22Rv1 (cell line): ENCODE measurements at regions not wholly inside any gene's neighbourhood (a gene's known extent, or its start where the extent isn't known, plus 50 kb on each side); places are given as distances from the start of the nearest gene placed in this dataset.
"Not testable (repeated sequence)": the region's sequence is repeated elsewhere in the genome, so short reads cannot be mapped to it uniquely, and the experiment has no call there.

Source experiments
- H3K27ac ChIP-seq: fragments of 450-650 bp; 2 replicates; pipeline ENCODE4 v1.5.1; 2017
- ZFX ChIP-seq: fragments of 450-650 bp; IDR thresholded peaks from 2 replicates; pipeline ENCODE4 v1.6.1; 2017; ENCODE audit warnings: antibody characterized with exemption, borderline replicate concordance
- TF ChIP-seq, protein P1 (sequence below): fragments of 450-650 bp; IDR thresholded peaks from 2 replicates; pipeline ENCODE4 v1.5.1; 2017; ENCODE audit warnings: mild to moderate bottlenecking

DNA sequence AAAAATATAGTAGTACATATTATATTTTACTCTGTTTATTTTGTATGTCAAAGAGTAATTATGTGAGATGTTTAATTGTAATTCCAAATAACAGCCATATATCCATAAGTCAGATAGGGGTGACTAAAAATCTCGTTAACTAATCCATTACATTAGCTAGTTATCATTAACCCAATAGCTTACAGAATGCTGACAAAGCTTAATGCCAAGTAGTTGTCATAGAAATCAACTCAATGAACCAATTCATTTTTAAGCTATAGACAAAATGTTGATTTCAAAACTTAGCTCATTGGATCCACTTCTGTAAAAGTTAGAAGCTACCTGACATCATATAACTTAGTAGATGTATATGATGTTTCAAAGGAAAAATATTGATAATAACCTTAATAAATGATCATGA is 206.7 kb upstream of the SLITRK1 start:
- no peak overlapping the region for H3K27ac ChIP-seq
- TF ChIP-seq, protein P1, sequence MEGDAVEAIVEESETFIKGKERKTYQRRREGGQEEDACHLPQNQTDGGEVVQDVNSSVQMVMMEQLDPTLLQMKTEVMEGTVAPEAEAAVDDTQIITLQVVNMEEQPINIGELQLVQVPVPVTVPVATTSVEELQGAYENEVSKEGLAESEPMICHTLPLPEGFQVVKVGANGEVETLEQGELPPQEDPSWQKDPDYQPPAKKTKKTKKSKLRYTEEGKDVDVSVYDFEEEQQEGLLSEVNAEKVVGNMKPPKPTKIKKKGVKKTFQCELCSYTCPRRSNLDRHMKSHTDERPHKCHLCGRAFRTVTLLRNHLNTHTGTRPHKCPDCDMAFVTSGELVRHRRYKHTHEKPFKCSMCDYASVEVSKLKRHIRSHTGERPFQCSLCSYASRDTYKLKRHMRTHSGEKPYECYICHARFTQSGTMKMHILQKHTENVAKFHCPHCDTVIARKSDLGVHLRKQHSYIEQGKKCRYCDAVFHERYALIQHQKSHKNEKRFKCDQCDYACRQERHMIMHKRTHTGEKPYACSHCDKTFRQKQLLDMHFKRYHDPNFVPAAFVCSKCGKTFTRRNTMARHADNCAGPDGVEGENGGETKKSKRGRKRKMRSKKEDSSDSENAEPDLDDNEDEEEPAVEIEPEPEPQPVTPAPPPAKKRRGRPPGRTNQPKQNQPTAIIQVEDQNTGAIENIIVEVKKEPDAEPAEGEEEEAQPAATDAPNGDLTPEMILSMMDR = no peak
- no peak for TF ChIP-seq ZFX

DNA sequence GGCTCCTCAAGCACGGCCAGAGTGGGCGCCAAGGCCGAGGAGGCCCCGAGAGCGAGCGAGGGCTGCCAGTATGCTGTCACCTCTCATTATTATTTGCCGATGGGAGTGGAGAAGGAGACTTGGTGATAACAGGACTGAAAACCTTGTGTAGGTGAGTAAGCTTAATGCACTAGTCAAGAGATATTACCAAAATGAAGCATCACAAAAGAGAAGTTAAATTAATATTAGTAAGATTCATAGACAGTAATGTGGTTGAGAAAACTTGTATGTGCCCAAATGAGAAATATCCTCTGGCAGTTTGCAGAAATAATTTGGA is 204.5 kb upstream of the SLITRK1 start:
- no peak overlapping the region for H3K27ac ChIP-seq
- TF ChIP-seq, protein P1 = no peak
- TF ChIP-seq ZFX = no peak

DNA sequence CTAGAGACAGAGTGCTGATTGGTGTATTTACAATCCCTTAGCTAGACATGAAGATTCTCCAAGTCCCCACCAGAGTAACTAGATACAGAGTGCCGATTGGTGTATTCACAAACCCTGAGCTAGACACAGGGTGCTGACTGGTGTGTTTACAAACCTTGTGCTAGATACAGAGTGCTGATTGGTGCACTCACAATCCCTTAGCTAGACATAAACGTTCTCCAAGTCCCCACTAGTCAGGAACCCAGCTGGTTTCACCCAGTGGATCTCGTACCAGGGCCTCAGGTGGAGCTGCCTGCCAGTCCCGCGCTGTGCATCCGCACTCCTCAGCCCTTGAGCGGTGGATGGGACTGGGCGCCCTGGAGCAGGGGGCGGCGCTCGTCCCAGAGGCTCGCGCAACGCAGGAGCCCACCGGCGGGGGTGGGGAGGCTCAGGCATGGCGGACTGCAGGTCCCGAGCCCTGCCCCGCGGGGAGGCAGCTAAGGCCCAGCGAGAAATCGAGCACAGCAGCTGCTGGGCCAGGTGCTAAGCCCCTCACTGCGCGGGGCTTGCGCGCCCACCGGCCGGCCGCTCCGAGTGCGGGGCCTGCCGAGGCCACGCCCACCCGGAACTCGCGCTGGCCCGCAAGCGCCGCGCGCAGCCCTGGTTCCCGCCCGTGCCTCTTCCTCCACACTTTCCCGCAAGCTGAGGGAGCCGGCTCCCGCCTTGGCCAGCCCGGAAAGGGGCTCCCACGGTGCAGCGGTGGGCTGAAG is 204.0 kb upstream of the SLITRK1 start:
- not testable (repeated sequence) for H3K27ac ChIP-seq

GRCh38 chr13:84082462-84082861 is 200.2 kb upstream of the SLITRK1 start:
- no peak for TF ChIP-seq ZFX
- TF ChIP-seq, protein P1 = no peak
- no peak overlapping the region for H3K27ac ChIP-seq

GRCh38 chr13:84080748-84081530 is 198.7 kb upstream of the SLITRK1 start:
- no peak for TF ChIP-seq ZFX
- TF ChIP-seq, protein P1 = no peak
- no peak overlapping the region for H3K27ac ChIP-seq

- TF ChIP-seq, protein P1 = no peak
- no peak for TF ChIP-seq ZFX
- no peak overlapping the region for H3K27ac ChIP-seq
Measured at GRCh38 chr13:84077271-84077670, 195.0 kb upstream of the SLITRK1 start.

DNA sequence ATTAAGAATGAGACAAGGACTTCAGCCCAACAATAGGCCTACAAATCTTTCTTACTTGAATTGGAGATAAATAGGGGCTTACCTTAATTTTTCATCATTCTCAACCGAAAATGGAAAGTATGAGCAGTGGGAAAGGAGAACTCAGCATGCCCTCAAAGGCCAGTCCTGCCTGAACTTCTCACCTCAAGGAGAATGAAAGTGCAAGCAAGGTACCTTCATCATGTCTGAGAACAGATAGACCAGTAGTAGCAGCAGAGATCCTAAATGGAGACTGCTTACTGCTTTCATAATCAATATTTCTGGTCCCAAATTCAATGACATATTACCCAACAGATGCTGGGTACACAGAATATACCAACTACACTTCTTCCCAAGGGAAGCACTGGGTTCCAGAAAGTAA is 194.0 kb upstream of the SLITRK1 start:
- TF ChIP-seq, protein P1 = no peak
- no peak for TF ChIP-seq ZFX
- no peak overlapping the region for H3K27ac ChIP-seq

GRCh38 chr13:84050536-84050935 is 168.3 kb upstream of the SLITRK1 start:
- TF ChIP-seq, protein P1 = no peak
- no peak for TF ChIP-seq ZFX
- H3K27ac ChIP-seq = no peak overlapping the region
